Fibroblast of pulmonary artery (primary cell): ENCODE measurements at regions not wholly inside any gene's neighbourhood (a gene's known extent, or its start where the extent isn't known, plus 50 kb on each side); places are given as distances from the start of the nearest gene placed in this dataset.
A peak's percentile ranks its signal among the peaks of the same experiment; 100 is the strongest.

Source experiments
- DNase-seq: peaks from one replicate; pipeline ENCODE4 v3.0.0-alpha.2; 2010; ENCODE audit warnings: low read depth
- H3K4me3 ChIP-seq: replicated peaks from 2 replicates; pipeline ENCODE4 v1.5.1; 2011; ENCODE audit warnings: low read depth, mild to moderate bottlenecking, control low read depth, low read length, moderate library complexity
- TF ChIP-seq, protein P1 (sequence below): IDR thresholded peaks from 2 replicates; pipeline ENCODE4 v1.5.1; 2011; ENCODE audit warnings: mild to moderate bottlenecking, control low read depth, low read length, inconsistent platforms; ENCODE audit errors: missing control alignments

DNA sequence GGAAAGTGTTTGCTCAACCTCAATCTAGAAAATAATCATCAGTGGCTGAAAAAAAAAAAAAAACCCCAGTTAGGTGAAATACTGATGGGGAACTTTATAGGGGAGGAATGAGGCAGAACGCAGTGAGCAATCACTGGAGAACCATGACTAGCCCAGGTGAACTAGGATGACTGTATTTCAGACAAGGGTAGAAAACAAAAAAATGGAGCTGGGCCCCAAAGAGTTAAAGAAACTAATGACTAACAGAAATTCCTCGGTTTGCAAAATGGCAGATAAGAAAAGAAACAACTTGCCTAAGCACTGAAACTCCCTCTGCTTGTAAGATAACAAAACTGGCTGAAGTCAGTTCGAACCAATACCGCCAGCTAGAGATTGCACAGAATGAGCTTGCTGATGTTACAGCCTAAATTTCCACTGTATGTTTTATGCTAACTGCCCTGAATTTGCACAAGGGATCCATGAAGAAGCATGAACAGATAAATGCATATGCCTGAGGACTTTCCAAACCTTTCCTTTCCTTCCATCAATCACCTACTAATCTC lies 245.9 kb downstream of the METTL4 start:
- peak; percentile 91 for DNase-seq
- H3K4me3 ChIP-seq = no peak overlapping the region
- TF ChIP-seq, protein P1, sequence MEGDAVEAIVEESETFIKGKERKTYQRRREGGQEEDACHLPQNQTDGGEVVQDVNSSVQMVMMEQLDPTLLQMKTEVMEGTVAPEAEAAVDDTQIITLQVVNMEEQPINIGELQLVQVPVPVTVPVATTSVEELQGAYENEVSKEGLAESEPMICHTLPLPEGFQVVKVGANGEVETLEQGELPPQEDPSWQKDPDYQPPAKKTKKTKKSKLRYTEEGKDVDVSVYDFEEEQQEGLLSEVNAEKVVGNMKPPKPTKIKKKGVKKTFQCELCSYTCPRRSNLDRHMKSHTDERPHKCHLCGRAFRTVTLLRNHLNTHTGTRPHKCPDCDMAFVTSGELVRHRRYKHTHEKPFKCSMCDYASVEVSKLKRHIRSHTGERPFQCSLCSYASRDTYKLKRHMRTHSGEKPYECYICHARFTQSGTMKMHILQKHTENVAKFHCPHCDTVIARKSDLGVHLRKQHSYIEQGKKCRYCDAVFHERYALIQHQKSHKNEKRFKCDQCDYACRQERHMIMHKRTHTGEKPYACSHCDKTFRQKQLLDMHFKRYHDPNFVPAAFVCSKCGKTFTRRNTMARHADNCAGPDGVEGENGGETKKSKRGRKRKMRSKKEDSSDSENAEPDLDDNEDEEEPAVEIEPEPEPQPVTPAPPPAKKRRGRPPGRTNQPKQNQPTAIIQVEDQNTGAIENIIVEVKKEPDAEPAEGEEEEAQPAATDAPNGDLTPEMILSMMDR = no peak

DNA sequence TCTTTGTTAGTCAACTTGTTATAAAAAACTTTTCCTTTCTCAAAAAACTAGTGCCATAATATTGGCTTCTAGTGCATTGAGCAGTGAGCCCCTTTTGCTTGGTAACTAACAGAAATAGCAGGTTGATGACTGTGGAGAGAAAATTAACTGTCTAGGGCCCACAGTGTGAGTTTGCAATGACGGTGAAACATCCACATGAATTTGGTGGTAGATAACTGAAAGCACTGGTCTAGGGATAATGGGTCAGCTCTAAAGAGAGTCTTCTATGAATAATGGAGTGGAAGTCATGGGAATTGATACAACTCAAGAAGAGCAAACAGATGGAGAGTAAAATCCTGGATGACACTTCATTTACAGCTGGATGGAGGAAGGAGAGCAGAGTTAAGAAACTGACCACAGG lies 245.4 kb downstream of the METTL4 start:
- DNase-seq = no peak
- TF ChIP-seq, protein P1 = no peak
- H3K4me3 ChIP-seq = no peak overlapping the region

DNA sequence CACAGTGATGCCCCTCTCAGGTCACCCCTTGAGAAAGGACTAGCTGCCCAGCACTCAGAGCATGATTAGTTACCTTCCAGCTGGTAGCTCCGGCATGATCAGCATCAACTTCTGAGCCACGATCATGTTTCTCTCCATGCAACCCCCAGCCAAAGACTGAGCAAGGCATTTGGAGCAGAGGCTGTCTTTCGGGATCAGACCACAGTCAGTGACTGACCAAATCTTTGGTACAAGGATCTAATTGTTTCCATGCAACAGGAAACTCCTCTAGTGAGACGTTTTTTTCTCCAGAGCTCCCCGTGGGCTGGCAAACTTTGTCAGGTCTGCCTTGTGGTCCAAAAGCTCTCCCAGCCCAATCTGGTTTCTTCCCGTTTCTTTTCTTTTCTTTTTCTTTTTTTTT lies 244.3 kb downstream of the METTL4 start:
- no peak overlapping the region for H3K4me3 ChIP-seq
- TF ChIP-seq, protein P1 = no peak
- peak; percentile 29 for DNase-seq

DNA sequence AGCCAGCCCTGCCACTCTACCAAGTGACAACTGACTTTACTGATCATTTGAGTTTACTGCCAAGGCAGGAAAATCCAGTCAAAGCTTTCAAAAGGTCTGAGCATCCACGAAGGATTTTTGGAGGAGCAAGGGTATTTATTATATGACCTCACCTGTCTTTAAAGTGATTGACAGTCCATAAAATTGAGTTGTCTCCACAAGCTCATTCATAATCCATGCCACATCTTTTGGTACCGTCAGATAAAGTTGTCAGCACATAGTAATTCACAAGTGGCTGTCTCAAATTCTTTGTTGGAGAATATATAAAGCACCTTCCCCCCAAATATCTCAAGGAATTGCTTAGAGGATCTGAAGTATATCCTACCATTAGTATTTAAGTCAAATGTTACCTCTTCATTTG lies 240.5 kb downstream of the METTL4 start:
- no peak for DNase-seq
- no peak overlapping the region for H3K4me3 ChIP-seq
- TF ChIP-seq, protein P1 = no peak

DNA sequence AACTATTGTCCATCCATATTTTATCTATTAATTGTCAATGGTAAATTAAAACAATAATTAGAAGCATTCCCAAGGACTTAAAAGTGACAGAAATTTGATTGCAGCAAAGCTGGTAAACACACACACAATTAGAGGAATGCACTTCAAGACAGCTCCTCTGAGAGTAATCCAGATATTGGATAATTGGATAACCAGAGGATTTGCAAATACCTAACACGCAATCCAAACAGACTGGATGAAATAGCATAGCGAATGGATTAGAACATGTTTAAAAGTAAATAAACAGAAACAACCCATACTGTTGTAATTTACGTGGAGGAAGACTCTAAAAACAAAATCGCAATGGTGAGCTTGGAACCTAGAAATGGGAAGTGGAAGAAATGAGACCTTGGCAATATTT lies 239.8 kb downstream of the METTL4 start:
- no peak for DNase-seq
- TF ChIP-seq, protein P1 = no peak
- no peak overlapping the region for H3K4me3 ChIP-seq

DNA sequence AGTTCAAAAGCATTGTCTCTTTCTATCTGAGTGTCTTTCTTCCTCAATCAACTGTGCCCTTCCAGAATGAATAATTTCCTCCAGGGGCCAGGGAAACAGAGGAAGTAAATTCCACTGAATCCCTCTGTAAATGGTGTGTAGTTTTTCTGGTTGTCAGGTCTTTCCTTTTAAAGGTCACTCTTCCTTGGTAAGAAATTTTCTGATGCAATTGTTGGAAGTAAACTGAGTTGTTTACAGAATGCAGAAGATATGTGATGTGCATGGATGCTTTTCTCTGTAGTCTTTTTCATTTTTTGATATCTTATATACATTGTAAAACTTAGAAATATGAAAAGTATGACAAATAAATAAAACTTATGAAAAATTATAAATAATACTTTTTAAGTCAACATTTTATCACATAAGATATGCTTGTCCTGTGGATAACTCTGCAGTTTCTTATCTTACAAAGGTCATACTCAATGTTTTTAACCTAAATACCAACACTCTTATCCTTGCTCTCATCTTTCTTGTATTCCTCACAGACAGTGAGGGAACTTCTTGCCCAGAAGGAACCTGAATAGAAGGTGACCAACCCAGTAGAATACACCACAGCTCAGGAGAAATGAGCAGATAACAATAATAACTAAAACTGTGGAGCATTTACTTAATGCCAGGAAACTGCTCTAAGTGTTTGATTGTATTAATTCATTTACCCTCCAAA lies 234.5 kb downstream of the METTL4 start:
- no peak for DNase-seq
- H3K4me3 ChIP-seq = no peak overlapping the region
- TF ChIP-seq, protein P1 = no peak
